Vagina (tissue), 2 donors: ENCODE measurements at regions not wholly inside any gene's neighbourhood (a gene's known extent, or its start where the extent isn't known, plus 50 kb on each side); places are given as distances from the start of the nearest gene placed in this dataset.

Experiments used
- POLR2A ChIP-seq, 2 donors: fragments of 450-650 bp; IDR thresholded peaks; one replicate each; pipeline ENCODE4 v1.6.1; 2017; ENCODE audit warnings: antibody characterized with exemption in 2 of 2, mild to moderate bottlenecking in 2 of 2, moderate library complexity in 2 of 2
- POLR2AphosphoS5 ChIP-seq, 2 donors: sonication (generic); formaldehyde crosslinking; IDR thresholded peaks; one replicate each; pipeline ENCODE4 v1.9.0; 2017; ENCODE audit warnings: antibody characterized with exemption in 2 of 2, mild to moderate bottlenecking in 2 of 2, low read depth in 1 of 2; ENCODE audit not compliant: insufficient read depth in 1 of 2
- TF ChIP-seq, protein P1 (sequence below), 3 experiments: fragments of 450-650 bp in 2 of 3; fragments of 200-600 bp in 1 of 3; sonication (generic) in 1 of 3; IDR thresholded peaks; one replicate each; pipeline ENCODE4 v1.5.1; 2017 to 2019; ENCODE audit warnings: antibody characterized with exemption in 3 of 3, mild to moderate bottlenecking in 2 of 3, moderate library complexity in 2 of 3

DNA sequence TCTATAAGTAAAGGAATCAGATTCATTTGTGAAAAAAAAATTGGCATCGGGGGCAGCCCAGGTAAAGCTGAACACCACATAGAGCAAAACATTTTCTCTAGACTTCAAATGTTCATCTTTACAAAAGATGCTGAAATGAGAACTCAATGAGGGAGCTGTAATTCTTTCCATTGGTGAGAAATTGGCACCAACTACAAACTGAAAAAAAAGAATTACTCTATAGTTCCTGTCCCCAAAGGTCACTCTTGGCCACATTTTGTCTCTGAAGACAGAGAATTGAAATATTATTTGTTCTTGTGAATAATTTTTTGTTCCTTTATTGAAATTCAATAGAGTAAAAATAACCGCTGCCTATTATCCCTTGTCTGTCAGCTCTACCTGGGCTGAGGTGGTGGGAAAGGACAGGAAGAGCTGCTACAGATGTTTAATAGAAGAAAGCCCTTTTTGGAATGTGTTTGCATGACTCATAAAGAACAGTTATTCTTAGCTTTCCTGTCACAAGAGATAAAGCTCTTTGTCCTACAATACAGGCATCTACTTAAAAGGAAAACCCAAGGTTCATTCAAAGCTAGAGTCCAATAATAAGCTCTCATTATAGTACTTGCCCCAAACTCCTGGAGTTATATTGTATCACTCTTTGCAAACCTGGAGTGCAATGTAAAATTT lies 380.1 kb upstream of the KITLG start:
- TF ChIP-seq, protein P1, sequence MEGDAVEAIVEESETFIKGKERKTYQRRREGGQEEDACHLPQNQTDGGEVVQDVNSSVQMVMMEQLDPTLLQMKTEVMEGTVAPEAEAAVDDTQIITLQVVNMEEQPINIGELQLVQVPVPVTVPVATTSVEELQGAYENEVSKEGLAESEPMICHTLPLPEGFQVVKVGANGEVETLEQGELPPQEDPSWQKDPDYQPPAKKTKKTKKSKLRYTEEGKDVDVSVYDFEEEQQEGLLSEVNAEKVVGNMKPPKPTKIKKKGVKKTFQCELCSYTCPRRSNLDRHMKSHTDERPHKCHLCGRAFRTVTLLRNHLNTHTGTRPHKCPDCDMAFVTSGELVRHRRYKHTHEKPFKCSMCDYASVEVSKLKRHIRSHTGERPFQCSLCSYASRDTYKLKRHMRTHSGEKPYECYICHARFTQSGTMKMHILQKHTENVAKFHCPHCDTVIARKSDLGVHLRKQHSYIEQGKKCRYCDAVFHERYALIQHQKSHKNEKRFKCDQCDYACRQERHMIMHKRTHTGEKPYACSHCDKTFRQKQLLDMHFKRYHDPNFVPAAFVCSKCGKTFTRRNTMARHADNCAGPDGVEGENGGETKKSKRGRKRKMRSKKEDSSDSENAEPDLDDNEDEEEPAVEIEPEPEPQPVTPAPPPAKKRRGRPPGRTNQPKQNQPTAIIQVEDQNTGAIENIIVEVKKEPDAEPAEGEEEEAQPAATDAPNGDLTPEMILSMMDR (IDR thresholded peaks at IDR 0.05): no peak
- TF ChIP-seq POLR2A (IDR thresholded peaks at IDR 0.05) (no peak), POLR2AphosphoS5 (IDR thresholded peaks at IDR 0.05; ENCODE audit: insufficient read depth in 1 of 2, low read depth in 1 of 2) (peak in 1 of 2 donors; percentile 74)
